GM18951 (cell line): ENCODE measurements at regions not wholly inside any gene's neighbourhood (a gene's known extent, or its start where the extent isn't known, plus 50 kb on each side); places are given as distances from the start of the nearest gene placed in this dataset.
"Not testable (repeated sequence)": the region's sequence is repeated elsewhere in the genome, so short reads cannot be mapped to it uniquely, and the experiment has no call there.

Experiments
- POLR2A ChIP-seq: IDR thresholded peaks from 4 replicates; pipeline ENCODE4 v1.6.1; 2011; ENCODE audit warnings: mild to moderate bottlenecking; ENCODE audit not compliant: insufficient read length, insufficient read depth; ENCODE audit errors: extremely low read depth
- in situ Hi-C: fragments of 300-500 bp; cut with MboI; formaldehyde crosslinking; loops from one replicate; pipeline ENCODE4 v1.12.0; 2022; ENCODE audit warnings: low sequenced_read_pairs, mixed read lengths, inconsistent platforms; ENCODE audit not compliant: unreplicated experiment

DNA sequence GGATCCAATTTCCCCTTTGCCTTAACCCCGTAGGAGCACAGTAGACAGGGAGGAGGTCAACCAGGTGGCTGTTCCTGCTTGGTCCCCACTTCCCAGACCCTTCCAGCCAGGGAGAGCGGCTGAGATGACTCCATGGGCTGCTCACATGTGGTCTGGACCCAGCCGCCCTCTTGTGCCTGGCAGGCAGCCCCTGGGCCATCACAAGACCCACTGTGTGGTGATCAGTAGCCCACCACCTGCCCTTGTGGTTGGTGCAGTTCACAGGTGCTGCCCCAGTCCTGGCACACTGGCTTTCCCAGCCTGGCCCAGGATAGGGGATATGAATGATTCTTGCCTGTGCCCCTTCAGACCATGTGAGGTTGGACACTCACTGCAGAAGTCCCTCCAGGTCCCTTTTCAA, 1556.7 kb downstream of the FOXD4L5 start:
- no peak for TF ChIP-seq POLR2A
- in situ Hi-C loops, result no loop called here

DNA sequence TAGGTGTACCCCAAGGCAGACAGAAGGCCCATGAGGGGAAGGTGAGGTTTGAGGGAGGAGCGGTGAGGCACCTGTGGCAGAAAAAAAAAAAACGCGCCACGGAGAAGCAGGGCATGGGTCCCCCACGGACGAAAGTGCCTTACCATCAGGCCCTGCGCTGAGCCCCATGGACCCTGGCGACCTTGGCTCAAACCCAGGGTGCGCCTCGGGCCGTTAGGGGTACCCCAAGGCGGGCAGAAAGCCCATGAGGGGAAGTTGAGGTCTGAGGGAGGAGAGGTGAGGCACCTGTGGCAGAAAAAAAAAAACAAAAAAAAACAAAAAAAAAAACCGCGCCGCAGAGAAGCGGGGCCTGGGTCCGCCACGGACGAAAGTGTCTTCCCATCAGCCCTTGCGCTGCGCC, 1576.7 kb downstream of the FOXD4L5 start:
- in situ Hi-C loops, result not testable (repeated sequence)

DNA sequence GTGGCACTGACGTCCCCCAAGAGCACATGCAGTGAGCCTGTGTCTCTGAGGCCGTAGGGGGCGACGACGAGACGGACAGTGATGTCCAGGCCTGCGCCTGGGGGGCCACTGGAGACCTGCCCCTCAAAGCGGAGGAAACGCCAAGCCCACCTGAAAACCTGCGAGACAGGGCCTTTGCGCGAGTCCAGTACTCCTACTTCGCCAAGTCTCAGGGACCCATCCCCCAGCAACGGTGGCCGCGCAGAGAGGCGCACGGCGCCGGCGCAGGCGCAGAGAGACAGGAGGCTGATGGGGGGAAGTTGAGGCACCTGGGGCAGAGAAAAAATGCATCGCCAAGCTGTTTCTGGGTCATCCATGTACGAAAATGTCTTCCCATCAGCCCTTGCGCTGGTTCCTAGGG, 1580.6 kb downstream of the FOXD4L5 start:
- in situ Hi-C loops, result not testable (repeated sequence)

DNA sequence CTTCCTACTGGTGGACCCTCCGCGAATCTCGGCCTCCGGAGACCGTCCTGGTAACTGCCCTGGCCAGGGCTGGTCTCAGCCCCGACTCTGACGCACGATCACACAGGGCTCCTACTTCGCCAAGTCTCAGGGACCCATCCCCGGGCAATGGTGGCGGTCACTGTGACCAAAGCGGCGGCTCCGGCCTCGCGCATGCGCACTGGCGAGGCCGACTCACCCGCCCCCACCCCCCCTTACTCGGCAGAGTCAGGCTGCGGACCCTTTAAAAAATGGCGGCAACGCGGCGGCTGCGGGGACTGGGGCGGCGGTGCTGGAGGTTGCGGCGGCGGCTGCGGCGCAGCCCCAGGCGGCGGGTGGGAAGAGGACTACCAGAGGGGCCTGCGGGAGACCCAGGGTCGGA, 1581.3 kb downstream of the FOXD4L5 start:
- in situ Hi-C loops, result not testable (repeated sequence)

DNA sequence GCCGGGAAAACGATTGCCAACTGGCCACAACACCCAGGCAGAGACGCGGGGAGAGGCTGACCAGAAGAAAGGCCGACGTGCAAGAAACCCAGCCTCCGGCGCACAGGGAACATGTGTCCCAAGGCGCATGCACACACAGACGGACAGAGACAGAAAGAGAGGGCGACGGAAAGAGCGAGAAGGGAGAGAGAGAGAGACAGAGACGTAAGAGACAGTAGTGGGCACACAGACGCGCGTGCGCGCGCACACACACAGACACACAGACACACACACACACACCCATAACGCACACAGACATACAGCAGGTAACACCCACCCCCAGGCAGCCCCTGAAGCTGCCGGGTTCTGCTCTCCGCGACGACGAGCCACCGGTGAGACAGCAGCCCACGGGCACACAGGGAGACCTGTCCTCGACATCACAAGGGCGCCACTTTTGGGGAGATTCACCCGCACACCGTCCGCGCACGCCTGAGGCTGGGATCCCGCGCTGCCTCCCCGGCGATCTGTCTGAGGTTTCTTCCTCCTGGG, 1581.8 kb downstream of the FOXD4L5 start:
- in situ Hi-C loops, result not testable (repeated sequence)
